ENCODE measurements at regions not wholly inside any gene's neighbourhood (a gene's known extent, or its start where the extent isn't known, plus 50 kb on each side); places are given as distances from the start of the nearest gene placed in this dataset.

GRCh38 chr4:11783588-11783987, 354.9 kb upstream of the HS3ST1 start:
- Mint-ChIP-seq H3K36me3 (ENCODE audit: low read depth) (no peaks in the 10 kb centered on the region), H3K4me1 (ENCODE audit: low read depth) (no peaks in the 10 kb centered on the region), H3K4me3 (no peak overlapping the region), H3K9me3 (peaks cover 23% of the 10 kb centered on the region), H3K27me3 (ENCODE audit: insufficient read depth) (no peaks in the 10 kb centered on the region), H3K27ac (no peak overlapping the region)
- TF ChIP-seq CTCF (IDR thresholded peaks at IDR 0.05): no peak
- no peak for DNase-seq

GRCh38 chr4:11782859-11783258, 354.2 kb upstream of the HS3ST1 start:
- DNase-seq: no peak
- H3K27ac Mint-ChIP-seq: no peak overlapping the region
- no peaks in the 10 kb centered on the region for H3K27me3 Mint-ChIP-seq (ENCODE audit: insufficient read depth)
- TF ChIP-seq CTCF (IDR thresholded peaks at IDR 0.05): no peak
- H3K4me3 Mint-ChIP-seq: no peak overlapping the region
- H3K9me3 Mint-ChIP-seq: peaks cover 25% of the 10 kb centered on the region
- no peaks in the 10 kb centered on the region for H3K36me3 Mint-ChIP-seq (ENCODE audit: low read depth)
- no peaks in the 10 kb centered on the region for H3K4me1 Mint-ChIP-seq (ENCODE audit: low read depth)

- Mint-ChIP-seq H3K4me3 (no peak overlapping the region), H3K36me3 (ENCODE audit: low read depth) (no peaks in the 10 kb centered on the region), H3K27me3 (ENCODE audit: insufficient read depth) (no peaks in the 10 kb centered on the region; the same call in 1 of the 2 replicates), H3K9me3 (peaks cover 38% of the 10 kb centered on the region), H3K27ac (no peak overlapping the region), H3K4me1 (ENCODE audit: low read depth) (no peaks in the 10 kb centered on the region)
- no peak for TF ChIP-seq CTCF (IDR thresholded peaks at IDR 0.05)
- no peak for DNase-seq
Measured at GRCh38 chr4:11777447-11777846, 348.8 kb upstream of the HS3ST1 start.

GRCh38 chr4:11774346-11774745, 345.7 kb upstream of the HS3ST1 start:
- no peaks in the 10 kb centered on the region for H3K36me3 Mint-ChIP-seq (ENCODE audit: low read depth)

GRCh38 chr4:11773798-11774197, 345.1 kb upstream of the HS3ST1 start:
- Mint-ChIP-seq H3K27me3 (ENCODE audit: insufficient read depth) (no peaks in the 10 kb centered on the region; the same call in 1 of the 2 replicates), H3K4me3 (no peak overlapping the region), H3K27ac (no peak overlapping the region), H3K4me1 (ENCODE audit: low read depth) (no peaks in the 10 kb centered on the region), H3K9me3 (peaks cover 31% of the 10 kb centered on the region; the same call in 1 of the 2 replicates), H3K36me3 (ENCODE audit: low read depth) (no peaks in the 10 kb centered on the region)
- DNase-seq: no peak
- TF ChIP-seq CTCF (IDR thresholded peaks at IDR 0.05): no peak

More at GRCh38 chr4:11774346-11774745, 345.7 kb upstream of the HS3ST1 start:
- Mint-ChIP-seq H3K27ac (no peak overlapping the region), H3K4me3 (no peak overlapping the region), H3K9me3 (peaks cover 31% of the 10 kb centered on the region; the same call in 1 of the 2 replicates), H3K4me1 (ENCODE audit: low read depth) (no peaks in the 10 kb centered on the region), H3K27me3 (ENCODE audit: insufficient read depth) (no peaks in the 10 kb centered on the region; the same call in 1 of the 2 replicates)
- no peak for TF ChIP-seq CTCF (IDR thresholded peaks at IDR 0.05)
- no peak for DNase-seq

GRCh38 chr4:11769434-11769833, 340.7 kb upstream of the HS3ST1 start:
- no peak for TF ChIP-seq CTCF (IDR thresholded peaks at IDR 0.05)
- Mint-ChIP-seq H3K27me3 (ENCODE audit: insufficient read depth) (no peaks in the 10 kb centered on the region), H3K27ac (no peak overlapping the region), H3K4me3 (no peak overlapping the region), H3K36me3 (ENCODE audit: low read depth) (no peaks in the 10 kb centered on the region), H3K9me3 (peaks cover 13% of the 10 kb centered on the region; the same call in 1 of the 2 replicates), H3K4me1 (ENCODE audit: low read depth) (no peaks in the 10 kb centered on the region)
- no peak for DNase-seq
